SK-N-SH treated with all-trans-retinoic acid at 6 μM for 48 hours (cell line): ENCODE measurements at regions not wholly inside any gene's neighbourhood (a gene's known extent, or its start where the extent isn't known, plus 50 kb on each side); places are given as distances from the start of the nearest gene placed in this dataset.

Experiments
- ATAC-seq: fragments of 200-7000 bp; cut with Tn5 transposase; 3 replicates; pipeline ENCODE4 v1.9.1; 2020; ENCODE audit warnings: mild to moderate bottlenecking, moderate library complexity
- ARNTL ChIP-seq: fragments of 450-650 bp; formaldehyde crosslinking; IDR thresholded peaks from 2 replicates; pipeline ENCODE4 v1.5.0; 2020; ENCODE audit warnings: low read depth, mild to moderate bottlenecking, moderate library complexity, borderline replicate concordance
- BACH2 ChIP-seq: fragments of 250-450 bp; sonication (Bioruptor Pico); IDR thresholded peaks from 2 replicates; pipeline ENCODE4 v1.9.0; 2021; ENCODE audit warnings: mild to moderate bottlenecking, borderline replicate concordance
- CREB5 ChIP-seq: fragments of 250-450 bp; sonication (Bioruptor Pico); IDR thresholded peaks from 2 replicates; pipeline ENCODE4 v1.5.1; 2020; ENCODE audit warnings: low read depth, mild to moderate bottlenecking, moderate library complexity
- CSDC2 ChIP-seq: fragments of 250-450 bp; sonication (Bioruptor Pico); IDR thresholded peaks from 2 replicates; pipeline ENCODE4 v1.5.0; 2020; ENCODE audit warnings: mild to moderate bottlenecking, moderate library complexity
- ISL1 ChIP-seq: fragments of 250-450 bp; sonication (Bioruptor Pico); IDR thresholded peaks from 2 replicates; pipeline ENCODE4 v2.1.2; 2022; ENCODE audit warnings: mild to moderate bottlenecking, moderate library complexity
- OSR1 ChIP-seq: fragments of 250-450 bp; sonication (Bioruptor Pico); IDR thresholded peaks from 2 replicates; pipeline ENCODE4 v1.8.0; 2022; ENCODE audit warnings: moderate library complexity, mild to moderate bottlenecking, inconsistent platforms
- POU6F1 ChIP-seq: fragments of 250-450 bp; sonication (Bioruptor Pico); IDR thresholded peaks from 2 replicates; pipeline ENCODE4 v1.8.0; 2021; ENCODE audit warnings: low read depth, mild to moderate bottlenecking, moderate library complexity, borderline replicate concordance
- PPARA ChIP-seq: fragments of 250-450 bp; sonication (Bioruptor Pico); IDR thresholded peaks from 2 replicates; pipeline ENCODE4 v1.5.0; 2020; ENCODE audit warnings: mild to moderate bottlenecking, borderline replicate concordance
- RARB ChIP-seq: fragments of 250-450 bp; sonication (Bioruptor Pico); IDR thresholded peaks from 2 replicates; pipeline ENCODE4 v1.8.0; 2021; ENCODE audit warnings: mild to moderate bottlenecking, moderate library complexity
- SNAI2 ChIP-seq: fragments of 250-450 bp; sonication (Bioruptor Pico); IDR thresholded peaks from 2 replicates; pipeline ENCODE4 v1.5.0; 2020; ENCODE audit warnings: mild to moderate bottlenecking, moderate library complexity
- TCF4 ChIP-seq: fragments of 250-450 bp; sonication (Bioruptor Pico); IDR thresholded peaks from 2 replicates; pipeline ENCODE4 v1.8.0; 2021; ENCODE audit warnings: mild to moderate bottlenecking, moderate library complexity, borderline replicate concordance
- TOX ChIP-seq: fragments of 250-450 bp; sonication (Bioruptor Pico); IDR thresholded peaks from 2 replicates; pipeline ENCODE4 v1.8.0; 2021; ENCODE audit warnings: mild to moderate bottlenecking, moderate library complexity, borderline replicate concordance
- ZC3H10 ChIP-seq: fragments of 250-450 bp; sonication (Bioruptor Pico); IDR thresholded peaks from 2 replicates; pipeline ENCODE4 v1.5.1; 2021; ENCODE audit warnings: mild to moderate bottlenecking, moderate library complexity
- ZFP3 ChIP-seq: fragments of 250-450 bp; sonication (Bioruptor Pico); IDR thresholded peaks from 2 replicates; pipeline ENCODE4 v1.5.0; 2020; ENCODE audit warnings: mild to moderate bottlenecking, moderate library complexity
- ZFP30 ChIP-seq: fragments of 450-650 bp; formaldehyde crosslinking; IDR thresholded peaks from 2 replicates; pipeline ENCODE4 v1.5.0; 2022; ENCODE audit warnings: mild to moderate bottlenecking, moderate library complexity
- ZNF565 ChIP-seq: fragments of 450-650 bp; formaldehyde crosslinking; conservative IDR thresholded peaks from 2 replicates; pipeline ENCODE4 v1.5.0; 2020; ENCODE audit warnings: low read depth, mild to moderate bottlenecking, moderate library complexity
- ZNF8 ChIP-seq: fragments of 450-650 bp; formaldehyde crosslinking; IDR thresholded peaks from 2 replicates; pipeline ENCODE4 v1.5.0; 2020; ENCODE audit warnings: mild to moderate bottlenecking, moderate library complexity
- TF ChIP-seq, protein P1 (sequence below): fragments of 250-450 bp; sonication (Bioruptor Pico); IDR thresholded peaks from 2 replicates; pipeline ENCODE4 v1.5.1; 2021; ENCODE audit warnings: mild to moderate bottlenecking, moderate library complexity
- TF ChIP-seq, protein P2 (sequence below): fragments of 250-450 bp; sonication (Bioruptor Pico); IDR thresholded peaks from 2 replicates; pipeline ENCODE4 v1.5.0; 2020; ENCODE audit warnings: mild to moderate bottlenecking, moderate library complexity
- TF ChIP-seq, protein P3 (sequence below): fragments of 250-450 bp; sonication (Bioruptor Pico); IDR thresholded peaks from 2 replicates; pipeline ENCODE4 v1.8.0; 2020; ENCODE audit warnings: mild to moderate bottlenecking, moderate library complexity, borderline replicate concordance

DNA sequence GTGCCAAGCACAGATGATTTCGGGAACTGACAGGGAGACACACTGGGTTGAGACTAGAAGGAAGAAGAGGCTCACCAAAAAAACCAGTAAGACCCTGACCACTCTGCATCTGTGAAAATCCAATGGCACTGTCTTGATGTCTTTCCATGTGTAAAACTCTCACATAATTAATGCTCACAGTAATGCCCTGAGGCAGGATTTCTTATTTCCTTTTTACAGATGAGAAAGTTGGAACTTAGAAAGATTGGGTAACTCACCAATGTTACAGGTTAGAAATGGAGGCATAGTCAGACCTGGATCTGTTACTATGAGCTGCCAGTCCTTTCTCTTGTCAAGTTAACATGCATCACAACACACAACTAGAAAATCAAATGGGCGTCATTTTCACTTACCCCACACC lies 151.0 kb upstream of the MCHR2 start:
- no peak for ATAC-seq
- no peak for TF ChIP-seq PPARA (CRISPR knock-in tag)
- TF ChIP-seq, protein P1, sequence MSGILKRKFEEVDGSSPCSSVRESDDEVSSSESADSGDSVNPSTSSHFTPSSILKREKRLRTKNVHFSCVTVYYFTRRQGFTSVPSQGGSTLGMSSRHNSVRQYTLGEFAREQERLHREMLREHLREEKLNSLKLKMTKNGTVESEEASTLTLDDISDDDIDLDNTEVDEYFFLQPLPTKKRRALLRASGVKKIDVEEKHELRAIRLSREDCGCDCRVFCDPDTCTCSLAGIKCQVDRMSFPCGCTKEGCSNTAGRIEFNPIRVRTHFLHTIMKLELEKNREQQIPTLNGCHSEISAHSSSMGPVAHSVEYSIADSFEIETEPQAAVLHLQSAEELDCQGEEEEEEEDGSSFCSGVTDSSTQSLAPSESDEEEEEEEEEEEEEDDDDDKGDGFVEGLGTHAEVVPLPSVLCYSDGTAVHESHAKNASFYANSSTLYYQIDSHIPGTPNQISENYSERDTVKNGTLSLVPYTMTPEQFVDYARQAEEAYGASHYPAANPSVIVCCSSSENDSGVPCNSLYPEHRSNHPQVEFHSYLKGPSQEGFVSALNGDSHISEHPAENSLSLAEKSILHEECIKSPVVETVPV, result no peak
- no peak for TF ChIP-seq POU6F1
- no peak for TF ChIP-seq ZFP30 (CRISPR knock-in tag)
- no peak for TF ChIP-seq ARNTL (CRISPR knock-in tag)
- TF ChIP-seq CSDC2 (CRISPR knock-in tag), result no peak
- TF ChIP-seq, protein P2, sequence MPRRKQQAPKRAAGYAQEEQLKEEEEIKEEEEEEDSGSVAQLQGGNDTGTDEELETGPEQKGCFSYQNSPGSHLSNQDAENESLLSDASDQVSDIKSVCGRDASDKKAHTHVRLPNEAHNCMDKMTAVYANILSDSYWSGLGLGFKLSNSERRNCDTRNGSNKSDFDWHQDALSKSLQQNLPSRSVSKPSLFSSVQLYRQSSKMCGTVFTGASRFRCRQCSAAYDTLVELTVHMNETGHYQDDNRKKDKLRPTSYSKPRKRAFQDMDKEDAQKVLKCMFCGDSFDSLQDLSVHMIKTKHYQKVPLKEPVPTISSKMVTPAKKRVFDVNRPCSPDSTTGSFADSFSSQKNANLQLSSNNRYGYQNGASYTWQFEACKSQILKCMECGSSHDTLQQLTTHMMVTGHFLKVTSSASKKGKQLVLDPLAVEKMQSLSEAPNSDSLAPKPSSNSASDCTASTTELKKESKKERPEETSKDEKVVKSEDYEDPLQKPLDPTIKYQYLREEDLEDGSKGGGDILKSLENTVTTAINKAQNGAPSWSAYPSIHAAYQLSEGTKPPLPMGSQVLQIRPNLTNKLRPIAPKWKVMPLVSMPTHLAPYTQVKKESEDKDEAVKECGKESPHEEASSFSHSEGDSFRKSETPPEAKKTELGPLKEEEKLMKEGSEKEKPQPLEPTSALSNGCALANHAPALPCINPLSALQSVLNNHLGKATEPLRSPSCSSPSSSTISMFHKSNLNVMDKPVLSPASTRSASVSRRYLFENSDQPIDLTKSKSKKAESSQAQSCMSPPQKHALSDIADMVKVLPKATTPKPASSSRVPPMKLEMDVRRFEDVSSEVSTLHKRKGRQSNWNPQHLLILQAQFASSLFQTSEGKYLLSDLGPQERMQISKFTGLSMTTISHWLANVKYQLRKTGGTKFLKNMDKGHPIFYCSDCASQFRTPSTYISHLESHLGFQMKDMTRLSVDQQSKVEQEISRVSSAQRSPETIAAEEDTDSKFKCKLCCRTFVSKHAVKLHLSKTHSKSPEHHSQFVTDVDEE, result no peak
- no peak for TF ChIP-seq BACH2 (CRISPR knock-in tag)
- TF ChIP-seq RARB (CRISPR knock-in tag), result no peak
- TF ChIP-seq ISL1 (CRISPR knock-in tag), result no peak

DNA sequence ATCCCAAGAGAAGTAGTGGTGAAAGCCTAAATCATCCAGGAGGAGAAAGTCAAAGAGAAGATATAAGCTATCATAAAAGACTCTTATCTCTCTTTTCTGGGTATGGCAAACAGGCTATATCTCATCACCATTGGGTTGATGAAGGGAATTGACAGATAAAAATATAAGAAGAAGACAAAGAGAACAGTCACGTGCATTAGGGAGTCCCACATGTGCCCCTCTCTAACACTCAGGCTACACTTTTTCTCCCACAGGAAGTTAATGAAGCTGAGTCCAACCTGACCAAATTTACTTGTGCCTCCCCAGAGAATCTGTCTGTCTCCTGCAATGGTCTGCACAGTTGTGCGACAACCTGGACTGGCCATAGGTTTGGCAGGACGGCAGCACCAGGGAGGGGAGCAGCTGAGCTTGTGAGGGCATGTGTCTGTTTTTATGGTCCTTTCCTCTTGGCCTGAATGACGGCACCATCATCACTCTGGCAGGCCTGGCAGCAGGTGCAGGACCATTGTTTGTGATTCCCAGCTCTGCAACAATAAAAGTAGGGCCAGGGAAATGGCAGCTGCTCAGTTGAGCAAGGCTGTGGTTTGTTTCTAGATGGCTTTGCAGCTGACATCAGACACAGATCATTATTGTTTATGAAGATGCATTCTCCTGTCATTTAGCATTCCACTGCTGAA lies 144.5 kb upstream of the MCHR2 start:
- ATAC-seq, result no peak

More for the DNA sequence above, 144.5 kb upstream of the MCHR2 start:
- TF ChIP-seq ZFP3 (CRISPR knock-in tag), result no peak
- no peak for TF ChIP-seq OSR1
- no peak for TF ChIP-seq ARNTL (CRISPR knock-in tag)
- TF ChIP-seq SNAI2 (CRISPR knock-in tag), result no peak
- TF ChIP-seq, protein P2, result no peak
- TF ChIP-seq PPARA (CRISPR knock-in tag), result no peak
- TF ChIP-seq CSDC2 (CRISPR knock-in tag), result no peak
- TF ChIP-seq, protein P1, result no peak
- TF ChIP-seq ZNF8, result no peak
- no peak for TF ChIP-seq ZNF565 (CRISPR knock-in tag)
- no peak for TF ChIP-seq RARB (CRISPR knock-in tag)
- no peak for TF ChIP-seq ZFP30 (CRISPR knock-in tag)
- TF ChIP-seq BACH2 (CRISPR knock-in tag), result no peak
- no peak for TF ChIP-seq TCF4 (CRISPR knock-in tag)
- no peak for TF ChIP-seq TOX
- no peak for TF ChIP-seq CREB5 (CRISPR knock-in tag)
- TF ChIP-seq, protein P3, sequence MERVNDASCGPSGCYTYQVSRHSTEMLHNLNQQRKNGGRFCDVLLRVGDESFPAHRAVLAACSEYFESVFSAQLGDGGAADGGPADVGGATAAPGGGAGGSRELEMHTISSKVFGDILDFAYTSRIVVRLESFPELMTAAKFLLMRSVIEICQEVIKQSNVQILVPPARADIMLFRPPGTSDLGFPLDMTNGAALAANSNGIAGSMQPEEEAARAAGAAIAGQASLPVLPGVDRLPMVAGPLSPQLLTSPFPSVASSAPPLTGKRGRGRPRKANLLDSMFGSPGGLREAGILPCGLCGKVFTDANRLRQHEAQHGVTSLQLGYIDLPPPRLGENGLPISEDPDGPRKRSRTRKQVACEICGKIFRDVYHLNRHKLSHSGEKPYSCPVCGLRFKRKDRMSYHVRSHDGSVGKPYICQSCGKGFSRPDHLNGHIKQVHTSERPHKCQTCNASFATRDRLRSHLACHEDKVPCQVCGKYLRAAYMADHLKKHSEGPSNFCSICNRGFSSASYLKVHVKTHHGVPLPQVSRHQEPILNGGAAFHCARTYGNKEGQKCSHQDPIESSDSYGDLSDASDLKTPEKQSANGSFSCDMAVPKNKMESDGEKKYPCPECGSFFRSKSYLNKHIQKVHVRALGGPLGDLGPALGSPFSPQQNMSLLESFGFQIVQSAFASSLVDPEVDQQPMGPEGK (CRISPR knock-in tag), result no peak
- no peak for TF ChIP-seq ZC3H10
- TF ChIP-seq, all 23 proteins: peak for 0
